Panc1 (cell line): ENCODE measurements at regions not wholly inside any gene's neighbourhood (a gene's known extent, or its start where the extent isn't known, plus 50 kb on each side); places are given as distances from the start of the nearest gene placed in this dataset.

Source experiments
- ATAC-seq: fragments of 200-7000 bp; cut with Tn5 transposase; 2 replicates; pipeline ENCODE4 v1.9.1; 2020; ENCODE audit warnings: mild to moderate bottlenecking, moderate library complexity
- BruUV-seq: library from RNA; stranded (reverse); fragments of 400-500 nt; replicated peaks from 2 replicates; lab custom pipeline; 2021; lab: Mats Ljungman, UMichigan
- CTCF ChIA-PET: fragments of 300-600 bp; sonication (Branson Sonifier 250); formaldehyde crosslinking; loops from one replicate; lab custom pipeline; 2022; ENCODE audit warnings: antibody characterized with exemption; lab: Charles Lee
- POLR2A ChIA-PET: fragments of 300-600 bp; sonication (Branson Sonifier 250); formaldehyde crosslinking; loops from one replicate; lab custom pipeline; 2022; ENCODE audit warnings: antibody characterized with exemption; lab: Charles Lee
- DNase-seq: peaks from one replicate; pipeline ENCODE4 v3.0.0-alpha.2; 2010; ENCODE audit warnings: low read depth, low spot score
- H3K27ac ChIP-seq: 2 replicates; pipeline ENCODE4 v1.5.1; 2011; ENCODE audit warnings: mild to moderate bottlenecking, low read length, inconsistent platforms
- H3K27me3 ChIP-seq: fragments of 200-500 bp; sonication (Bioruptor generic); 2 replicates; pipeline ENCODE4 v1.6.0; 2014; ENCODE audit warnings: low read length, inconsistent platforms; ENCODE audit not compliant: control insufficient read depth, insufficient read depth
- H3K36me3 ChIP-seq: fragments of 200-500 bp; sonication (Bioruptor generic); 2 replicates; pipeline ENCODE4 v1.5.1; 2014; ENCODE audit warnings: inconsistent platforms, mild to moderate bottlenecking, low read length, moderate library complexity; ENCODE audit not compliant: control insufficient read depth, insufficient read depth
- H3K4me1 ChIP-seq: 2 replicates; pipeline ENCODE4 v1.5.1; 2011; ENCODE audit warnings: inconsistent platforms, mild to moderate bottlenecking, low read length, moderate library complexity; ENCODE audit not compliant: control insufficient read depth, insufficient read depth
- H3K4me3 ChIP-seq, 2 experiments: 2 replicates each; pipeline ENCODE4 v1.5.1; 2011 to 2012; ENCODE audit warnings: low read depth in 2 of 2, low read length in 2 of 2, mild to moderate bottlenecking in 2 of 2, inconsistent platforms in 1 of 2, moderate library complexity in 1 of 2
- H3K9me3 ChIP-seq: fragments of 200-500 bp; sonication (Bioruptor generic); 2 replicates; pipeline ENCODE4 v1.5.1; 2014; ENCODE audit warnings: low read depth, mild to moderate bottlenecking, inconsistent platforms, low read length, moderate library complexity; ENCODE audit not compliant: control insufficient read depth, insufficient read depth
- POLR2AphosphoS5 ChIP-seq: IDR thresholded peaks from 2 replicates; pipeline ENCODE4 v1.6.1; 2012; ENCODE audit warnings: mild to moderate bottlenecking, low read depth, low read length, moderate library complexity
- SIN3A ChIP-seq: IDR thresholded peaks from 2 replicates; pipeline ENCODE4 v1.6.1; 2012; ENCODE audit warnings: low read depth, mild to moderate bottlenecking, low read length, moderate library complexity, borderline replicate concordance; ENCODE audit not compliant: insufficient read depth
- TCF7L2 ChIP-seq: IDR thresholded peaks from 2 replicates; pipeline ENCODE4 v1.6.1; 2011; ENCODE audit warnings: mild to moderate bottlenecking, low read depth, low read length, inconsistent platforms
- in situ Hi-C: cut with HindIII; loops from 2 replicates; pipeline ENCODE4 v1.10.0; 2016; ENCODE audit warnings: low sequenced_read_pairs, low pct_unique_long_range_greater_than_20kb
- intact Hi-C: fragments of 100-400 bp; cut with micrococcal nuclease; formaldehyde crosslinking; loops from one replicate; pipeline ENCODE4 v1.10.0; 2022; ENCODE audit not compliant: unreplicated experiment
- TF ChIP-seq, protein P1 (sequence below): fragments of 450-650 bp; IDR thresholded peaks from 2 replicates; pipeline ENCODE4 v1.5.1; 2017; ENCODE audit warnings: mild to moderate bottlenecking
- TF ChIP-seq, protein P2 (sequence below), 2 experiments: IDR thresholded peaks; 2 replicates each; pipeline ENCODE4 v1.6.1; 2011 to 2012; ENCODE audit warnings: low read depth in 2 of 2, control low read depth in 1 of 2, low read length in 1 of 2, mild to moderate bottlenecking in 1 of 2, moderate library complexity in 1 of 2; ENCODE audit not compliant: insufficient read depth in 1 of 2

DNA sequence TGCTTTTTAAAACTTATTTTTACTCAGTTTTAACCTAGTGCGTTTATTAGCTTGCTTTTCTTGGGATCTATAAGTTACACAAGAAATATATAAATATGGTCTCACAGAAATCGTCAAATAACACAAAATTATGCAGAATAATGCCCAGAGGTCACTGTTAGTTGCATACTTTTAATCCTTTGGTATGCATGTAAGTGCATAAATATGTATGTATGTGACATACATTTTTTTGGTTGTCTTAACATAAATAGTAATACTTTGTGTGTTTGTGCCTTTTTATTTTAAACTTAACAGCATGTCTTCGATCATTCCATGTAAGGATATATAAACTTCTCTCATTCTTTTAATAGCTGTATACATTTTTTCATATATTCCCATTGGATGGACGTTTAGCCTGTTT is 459.6 kb downstream of the PCNX1 start:
- no peak for ATAC-seq
- TF ChIP-seq, protein P1, sequence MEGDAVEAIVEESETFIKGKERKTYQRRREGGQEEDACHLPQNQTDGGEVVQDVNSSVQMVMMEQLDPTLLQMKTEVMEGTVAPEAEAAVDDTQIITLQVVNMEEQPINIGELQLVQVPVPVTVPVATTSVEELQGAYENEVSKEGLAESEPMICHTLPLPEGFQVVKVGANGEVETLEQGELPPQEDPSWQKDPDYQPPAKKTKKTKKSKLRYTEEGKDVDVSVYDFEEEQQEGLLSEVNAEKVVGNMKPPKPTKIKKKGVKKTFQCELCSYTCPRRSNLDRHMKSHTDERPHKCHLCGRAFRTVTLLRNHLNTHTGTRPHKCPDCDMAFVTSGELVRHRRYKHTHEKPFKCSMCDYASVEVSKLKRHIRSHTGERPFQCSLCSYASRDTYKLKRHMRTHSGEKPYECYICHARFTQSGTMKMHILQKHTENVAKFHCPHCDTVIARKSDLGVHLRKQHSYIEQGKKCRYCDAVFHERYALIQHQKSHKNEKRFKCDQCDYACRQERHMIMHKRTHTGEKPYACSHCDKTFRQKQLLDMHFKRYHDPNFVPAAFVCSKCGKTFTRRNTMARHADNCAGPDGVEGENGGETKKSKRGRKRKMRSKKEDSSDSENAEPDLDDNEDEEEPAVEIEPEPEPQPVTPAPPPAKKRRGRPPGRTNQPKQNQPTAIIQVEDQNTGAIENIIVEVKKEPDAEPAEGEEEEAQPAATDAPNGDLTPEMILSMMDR = no peak
- no peak for TF ChIP-seq TCF7L2
- TF ChIP-seq SIN3A = no peak
- TF ChIP-seq, protein P2, sequence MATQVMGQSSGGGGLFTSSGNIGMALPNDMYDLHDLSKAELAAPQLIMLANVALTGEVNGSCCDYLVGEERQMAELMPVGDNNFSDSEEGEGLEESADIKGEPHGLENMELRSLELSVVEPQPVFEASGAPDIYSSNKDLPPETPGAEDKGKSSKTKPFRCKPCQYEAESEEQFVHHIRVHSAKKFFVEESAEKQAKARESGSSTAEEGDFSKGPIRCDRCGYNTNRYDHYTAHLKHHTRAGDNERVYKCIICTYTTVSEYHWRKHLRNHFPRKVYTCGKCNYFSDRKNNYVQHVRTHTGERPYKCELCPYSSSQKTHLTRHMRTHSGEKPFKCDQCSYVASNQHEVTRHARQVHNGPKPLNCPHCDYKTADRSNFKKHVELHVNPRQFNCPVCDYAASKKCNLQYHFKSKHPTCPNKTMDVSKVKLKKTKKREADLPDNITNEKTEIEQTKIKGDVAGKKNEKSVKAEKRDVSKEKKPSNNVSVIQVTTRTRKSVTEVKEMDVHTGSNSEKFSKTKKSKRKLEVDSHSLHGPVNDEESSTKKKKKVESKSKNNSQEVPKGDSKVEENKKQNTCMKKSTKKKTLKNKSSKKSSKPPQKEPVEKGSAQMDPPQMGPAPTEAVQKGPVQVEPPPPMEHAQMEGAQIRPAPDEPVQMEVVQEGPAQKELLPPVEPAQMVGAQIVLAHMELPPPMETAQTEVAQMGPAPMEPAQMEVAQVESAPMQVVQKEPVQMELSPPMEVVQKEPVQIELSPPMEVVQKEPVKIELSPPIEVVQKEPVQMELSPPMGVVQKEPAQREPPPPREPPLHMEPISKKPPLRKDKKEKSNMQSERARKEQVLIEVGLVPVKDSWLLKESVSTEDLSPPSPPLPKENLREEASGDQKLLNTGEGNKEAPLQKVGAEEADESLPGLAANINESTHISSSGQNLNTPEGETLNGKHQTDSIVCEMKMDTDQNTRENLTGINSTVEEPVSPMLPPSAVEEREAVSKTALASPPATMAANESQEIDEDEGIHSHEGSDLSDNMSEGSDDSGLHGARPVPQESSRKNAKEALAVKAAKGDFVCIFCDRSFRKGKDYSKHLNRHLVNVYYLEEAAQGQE (IDR thresholded peaks at IDR 0.05; ENCODE audit: insufficient read depth in 1 of 2, low read depth in 2 of 2, low read length in 1 of 2) = no peak
- no peak for TF ChIP-seq POLR2AphosphoS5
- CTCF ChIA-PET = no interaction called here

DNA sequence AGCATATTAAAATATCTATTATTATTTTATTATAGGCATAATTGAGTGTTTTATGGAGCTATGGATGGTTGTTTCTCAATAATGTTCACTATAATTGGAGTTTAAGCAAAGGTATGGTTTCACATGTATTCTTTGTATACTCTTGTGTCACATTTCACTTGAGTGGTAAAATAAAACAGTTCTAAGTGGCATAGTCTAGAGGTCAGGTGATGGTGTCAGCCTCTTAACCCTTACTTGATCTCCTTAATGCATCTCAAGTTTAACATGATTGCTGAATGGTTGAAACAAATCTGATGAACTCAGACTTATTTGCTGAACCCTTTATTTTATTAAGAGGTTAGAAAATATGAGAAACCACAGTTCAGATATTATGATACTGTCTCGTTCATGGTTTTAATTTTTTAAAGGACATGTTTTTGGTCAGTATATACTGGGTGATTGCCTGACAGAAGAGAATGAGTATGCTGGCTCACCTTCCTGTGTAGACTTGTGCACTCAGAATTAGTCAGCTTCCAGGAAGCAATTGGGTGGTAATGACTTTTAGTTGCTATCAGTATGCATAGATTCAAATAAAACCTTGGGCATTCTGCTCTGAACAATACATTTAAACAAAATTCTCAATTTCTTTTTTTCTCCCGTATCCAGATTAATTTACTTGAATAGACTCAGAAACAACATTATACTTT is 464.6 kb downstream of the PCNX1 start:
- Histone ChIP-seq H3K4me3 (no peak overlapping the region), H3K4me1 (no peaks in the 10 kb centered on the region), H3K27ac (no peak overlapping the region), H3K27me3 (no peaks in the 10 kb centered on the region), H3K9me3 (peaks cover 5% of the 10 kb centered on the region; the same call in 1 of the 2 replicates), H3K36me3 (no peaks in the 10 kb centered on the region)
- ChIA-PET POLR2A (no interaction called here), CTCF (no interaction called here)
- ATAC-seq (peak; percentile 76), DNase-seq (peak; percentile 73)
- in situ Hi-C loops = no loop called here
- BruUV-seq = no TSS peak
- intact Hi-C loops = no loop called here
- no peak for TF ChIP-seq SIN3A

More for the DNA sequence above, 459.6 kb downstream of the PCNX1 start:
- intact Hi-C loops = no loop called here
- Histone ChIP-seq H3K4me3 (no peak overlapping the region), H3K9me3 (no peaks in the 10 kb centered on the region), H3K36me3 (no peaks in the 10 kb centered on the region), H3K27me3 (no peaks in the 10 kb centered on the region), H3K27ac (no peak overlapping the region), H3K4me1 (peaks cover 3% of the 10 kb centered on the region; the same call in 1 of the 2 replicates)
- in situ Hi-C loops = no loop called here
- DNase-seq = no peak
- POLR2A ChIA-PET = interaction anchor here (0.6 kb wide), 1 partner anchor 1708 kb away, joined by 3 read pairs; no protein-coding TSS in a partner anchor
- BruUV-seq = no TSS peak

DNA sequence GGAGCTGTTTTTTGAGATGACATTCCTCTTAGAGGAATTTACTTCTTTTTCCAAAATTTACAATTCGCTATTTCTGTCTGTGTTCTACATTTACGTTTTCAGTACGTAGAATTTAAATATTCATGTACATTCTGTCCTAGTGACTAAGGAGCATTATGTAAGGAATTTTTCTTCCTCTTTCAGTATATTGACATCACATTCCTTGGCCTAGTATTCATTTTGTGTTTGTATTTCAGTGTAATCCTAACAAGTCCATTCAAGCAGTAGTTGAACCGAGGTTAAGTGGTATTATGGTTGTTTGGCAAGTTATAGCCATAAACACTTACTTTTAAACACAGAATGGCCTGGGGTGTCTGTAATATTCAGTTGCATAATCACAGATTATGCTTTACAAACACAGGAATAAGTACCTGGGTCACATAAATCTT is 465.2 kb downstream of the PCNX1 start:
- TF ChIP-seq, protein P1 = no peak
- TF ChIP-seq POLR2AphosphoS5 (no peak), TCF7L2 (no peak), SIN3A (no peak)
- TF ChIP-seq, protein P2 (IDR thresholded peaks at IDR 0.05; ENCODE audit: insufficient read depth in 1 of 2, low read depth in 2 of 2, low read length in 1 of 2) = no peak
- in situ Hi-C loops (no loop called here), intact Hi-C loops (no loop called here)
- Histone ChIP-seq H3K27ac (no peak overlapping the region), H3K4me3 (no peak overlapping the region), H3K9me3 (peaks cover 5% of the 10 kb centered on the region; the same call in 1 of the 2 replicates), H3K4me1 (no peaks in the 10 kb centered on the region), H3K27me3 (no peaks in the 10 kb centered on the region), H3K36me3 (no peaks in the 10 kb centered on the region)
- no TSS peak for BruUV-seq
- ATAC-seq (no peak), DNase-seq (peak; percentile 60)
- ChIA-PET CTCF (no interaction called here), POLR2A (no interaction called here)
